ENCODE measurements at regions not wholly inside any gene's neighbourhood (a gene's known extent, or its start where the extent isn't known, plus 50 kb on each side); places are given as distances from the start of the nearest gene placed in this dataset.

DNA sequence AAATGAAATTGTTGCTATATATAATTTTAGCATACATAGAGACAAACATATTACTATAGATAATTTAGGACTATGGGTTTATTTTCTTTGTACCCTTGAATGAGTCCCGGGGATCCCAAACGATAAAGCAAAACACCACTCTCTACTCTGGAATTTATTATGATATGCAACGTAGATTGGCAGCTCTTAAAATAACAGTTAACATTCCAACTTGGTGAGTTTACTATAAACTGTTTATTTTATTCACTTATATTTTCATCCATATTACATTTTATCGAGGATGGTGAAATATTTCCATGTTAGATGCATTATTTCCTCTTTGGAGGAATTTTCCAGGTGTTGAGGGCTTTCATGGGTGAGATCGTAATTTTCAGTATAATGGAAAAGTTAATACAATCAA, 138.7 kb upstream of the DGKB start:
- Histone ChIP-seq H3K36me3 (no peaks in the 10 kb centered on the region), H3K4me1 (no peaks in the 10 kb centered on the region), H3K4me3 (no peak overlapping the region), H3K27ac (replicated peaks) (no peak overlapping the region), H3K9me3 (replicated peaks) (no peaks in the 10 kb centered on the region), H3K27me3 (ENCODE audit: low read depth) (no peaks in the 10 kb centered on the region)
- DNase-seq, result no peak
- intact Hi-C loops (cut with micrococcal nuclease), result no loop called here
- TF ChIP-seq, protein P1, sequence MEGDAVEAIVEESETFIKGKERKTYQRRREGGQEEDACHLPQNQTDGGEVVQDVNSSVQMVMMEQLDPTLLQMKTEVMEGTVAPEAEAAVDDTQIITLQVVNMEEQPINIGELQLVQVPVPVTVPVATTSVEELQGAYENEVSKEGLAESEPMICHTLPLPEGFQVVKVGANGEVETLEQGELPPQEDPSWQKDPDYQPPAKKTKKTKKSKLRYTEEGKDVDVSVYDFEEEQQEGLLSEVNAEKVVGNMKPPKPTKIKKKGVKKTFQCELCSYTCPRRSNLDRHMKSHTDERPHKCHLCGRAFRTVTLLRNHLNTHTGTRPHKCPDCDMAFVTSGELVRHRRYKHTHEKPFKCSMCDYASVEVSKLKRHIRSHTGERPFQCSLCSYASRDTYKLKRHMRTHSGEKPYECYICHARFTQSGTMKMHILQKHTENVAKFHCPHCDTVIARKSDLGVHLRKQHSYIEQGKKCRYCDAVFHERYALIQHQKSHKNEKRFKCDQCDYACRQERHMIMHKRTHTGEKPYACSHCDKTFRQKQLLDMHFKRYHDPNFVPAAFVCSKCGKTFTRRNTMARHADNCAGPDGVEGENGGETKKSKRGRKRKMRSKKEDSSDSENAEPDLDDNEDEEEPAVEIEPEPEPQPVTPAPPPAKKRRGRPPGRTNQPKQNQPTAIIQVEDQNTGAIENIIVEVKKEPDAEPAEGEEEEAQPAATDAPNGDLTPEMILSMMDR (IDR thresholded peaks at IDR 0.05; ENCODE audit: borderline replicate concordance), result no peak

DNA sequence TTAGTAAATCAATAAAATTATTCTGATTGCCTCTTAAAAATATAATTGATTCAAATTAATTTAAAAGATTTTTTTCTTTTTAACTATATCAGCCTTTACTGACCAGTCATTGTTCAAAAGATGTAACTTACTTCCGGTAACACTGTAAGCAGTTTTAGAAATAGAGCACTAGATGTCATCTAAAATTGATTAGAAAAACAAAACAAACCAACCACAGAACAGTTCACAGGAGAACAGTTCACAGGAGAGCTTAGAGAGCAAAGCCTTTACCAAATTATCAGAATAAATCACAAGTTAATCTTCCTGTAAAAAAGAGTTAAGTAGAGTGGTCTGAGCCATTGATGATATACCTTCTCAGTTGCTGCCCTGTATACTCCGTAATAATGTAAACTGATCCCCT, 133.3 kb upstream of the DGKB start:
- intact Hi-C loops (cut with micrococcal nuclease), result no loop called here
- TF ChIP-seq, protein P1 (IDR thresholded peaks at IDR 0.05; ENCODE audit: borderline replicate concordance), result no peak
- no peak for DNase-seq

DNA sequence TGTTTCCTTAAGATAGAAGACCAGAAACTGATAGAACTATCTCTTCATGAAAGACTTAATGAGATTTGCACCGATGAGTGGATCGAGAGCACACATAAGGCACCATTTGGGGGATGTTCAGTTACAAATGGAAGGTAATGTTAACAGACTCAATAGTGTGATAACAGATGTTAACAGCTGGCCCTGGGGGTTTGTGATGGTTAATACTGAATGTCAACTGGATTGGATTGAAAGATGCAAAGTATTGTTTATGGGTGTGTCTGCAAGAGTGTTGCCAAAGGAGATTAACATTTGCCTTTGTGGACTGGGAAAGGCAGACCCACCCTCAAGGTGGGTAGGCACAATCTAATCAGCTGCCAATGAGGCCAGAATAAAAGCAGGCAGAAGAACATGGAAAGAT, 130.5 kb upstream of the DGKB start:
- H3K4me3 ChIP-seq, result no peak overlapping the region
- no peaks in the 10 kb centered on the region for H3K4me1 ChIP-seq
- intact Hi-C loops (cut with micrococcal nuclease), result no loop called here
- no peak for DNase-seq
- no peaks in the 10 kb centered on the region for H3K9me3 ChIP-seq (replicated peaks)
- TF ChIP-seq, protein P1 (IDR thresholded peaks at IDR 0.05; ENCODE audit: borderline replicate concordance), result no peak
- no peak overlapping the region for H3K27ac ChIP-seq (replicated peaks)
- no peaks in the 10 kb centered on the region for H3K36me3 ChIP-seq
- H3K27me3 ChIP-seq (ENCODE audit: low read depth), result no peaks in the 10 kb centered on the region

More for the DNA sequence above, 133.3 kb upstream of the DGKB start:
- Histone ChIP-seq H3K27ac (replicated peaks) (no peak overlapping the region), H3K4me3 (no peak overlapping the region), H3K36me3 (no peaks in the 10 kb centered on the region), H3K27me3 (ENCODE audit: low read depth) (no peaks in the 10 kb centered on the region), H3K4me1 (no peaks in the 10 kb centered on the region), H3K9me3 (replicated peaks) (no peaks in the 10 kb centered on the region)

DNA sequence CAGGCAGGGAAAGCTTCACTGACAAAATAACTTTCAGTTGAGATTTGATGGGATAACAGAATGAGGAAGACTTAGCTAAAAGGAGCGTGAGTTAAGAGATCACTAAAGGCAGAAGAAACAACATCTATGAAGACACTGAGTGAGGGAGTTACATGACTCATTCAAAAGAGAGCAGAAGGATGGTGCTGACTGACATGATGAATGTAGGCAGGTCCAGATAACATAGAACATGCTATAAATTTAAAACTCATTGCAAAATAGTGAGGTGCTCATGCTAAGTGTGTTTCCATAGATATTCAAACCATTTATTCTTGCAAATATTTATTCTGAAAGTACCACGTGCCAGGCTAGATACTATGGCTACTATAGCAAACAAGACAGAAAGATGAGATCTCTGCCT, 116.4 kb upstream of the DGKB start:
- TF ChIP-seq, protein P1 (IDR thresholded peaks at IDR 0.05; ENCODE audit: borderline replicate concordance), result no peak
- Histone ChIP-seq H3K27me3 (ENCODE audit: low read depth) (no peaks in the 10 kb centered on the region), H3K27ac (replicated peaks) (no peak overlapping the region), H3K36me3 (no peaks in the 10 kb centered on the region), H3K4me1 (peaks cover 14% of the 10 kb centered on the region), H3K4me3 (no peak overlapping the region), H3K9me3 (replicated peaks) (no peaks in the 10 kb centered on the region)
- intact Hi-C loops (cut with micrococcal nuclease), result loop anchor here (5.0 kb wide), 1 partner anchor 302 kb away; no protein-coding TSS in a partner anchor
- DNase-seq, result no peak

DNA sequence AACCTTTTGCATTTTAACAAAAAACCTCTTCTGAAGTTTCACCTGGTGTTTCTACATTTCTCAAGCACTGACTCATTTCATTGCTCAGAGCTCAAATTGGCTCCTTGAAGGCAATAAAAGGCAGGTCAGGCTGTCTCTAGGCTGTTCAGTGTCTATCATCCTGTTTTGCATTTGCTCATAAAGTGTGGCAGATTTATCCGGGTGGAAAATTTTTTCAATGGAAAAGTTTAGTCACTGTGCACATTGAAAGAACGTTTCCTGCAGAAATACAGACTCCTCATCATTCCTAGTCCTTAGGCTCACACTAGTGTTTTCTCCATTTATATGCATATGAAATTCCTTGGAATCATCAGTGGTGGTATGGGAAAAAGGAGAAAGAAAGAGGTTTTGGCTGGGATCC, 114.2 kb upstream of the DGKB start:
- TF ChIP-seq, protein P1 (IDR thresholded peaks at IDR 0.05; ENCODE audit: borderline replicate concordance), result no peak
- intact Hi-C loops (cut with micrococcal nuclease), result loop anchor here (5.0 kb wide), 1 partner anchor 299 kb away; no protein-coding TSS in a partner anchor
- no peak overlapping the region for H3K4me3 ChIP-seq
- no peaks in the 10 kb centered on the region for H3K9me3 ChIP-seq (replicated peaks)
- DNase-seq, result no peak
- H3K4me1 ChIP-seq, result peaks cover 18% of the 10 kb centered on the region
- H3K36me3 ChIP-seq, result no peaks in the 10 kb centered on the region
- no peak overlapping the region for H3K27ac ChIP-seq (replicated peaks)
- no peaks in the 10 kb centered on the region for H3K27me3 ChIP-seq (ENCODE audit: low read depth)

DNA sequence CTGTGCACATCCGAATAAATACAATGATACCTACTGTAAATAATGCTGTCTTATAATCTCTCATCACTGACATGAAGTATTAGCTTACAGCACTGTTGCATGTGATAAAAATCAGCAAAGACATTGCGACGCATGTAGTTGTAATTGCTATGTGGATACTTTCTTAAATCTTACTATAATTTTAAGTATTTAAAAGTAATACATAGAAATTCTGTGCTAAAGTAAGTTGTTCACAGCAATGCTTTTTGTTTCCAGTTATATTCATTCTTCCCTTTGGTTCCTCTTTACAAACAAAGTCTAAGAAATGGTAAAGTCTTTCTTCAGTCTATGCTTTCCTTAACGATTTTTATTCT, 113.7 kb upstream of the DGKB start:
- H3K9me3 ChIP-seq (replicated peaks), result no peaks in the 10 kb centered on the region
- intact Hi-C loops (cut with micrococcal nuclease), result loop anchor here (5.0 kb wide), 1 partner anchor 299 kb away; no protein-coding TSS in a partner anchor
- no peak for DNase-seq
- TF ChIP-seq, protein P1 (IDR thresholded peaks at IDR 0.05; ENCODE audit: borderline replicate concordance), result peak; percentile 4
- no peaks in the 10 kb centered on the region for H3K27me3 ChIP-seq (ENCODE audit: low read depth)
- H3K4me3 ChIP-seq, result peak overlapping the region; percentile 51
- H3K36me3 ChIP-seq, result no peaks in the 10 kb centered on the region
- peaks cover 18% of the 10 kb centered on the region for H3K4me1 ChIP-seq
- peak overlapping the region; percentile 85 for H3K27ac ChIP-seq (replicated peaks)

Data from left ventricle myocardium inferior (tissue), 1 donor.